GM18909 (cell line): ENCODE measurements at regions not wholly inside any gene's neighbourhood (a gene's known extent, or its start where the extent isn't known, plus 50 kb on each side); places are given as distances from the start of the nearest gene placed in this dataset.
"Not testable (repeated sequence)": the region's sequence is repeated elsewhere in the genome, so short reads cannot be mapped to it uniquely, and the experiment has no call there.

Source experiments
- ATAC-seq: cut with Tn5 transposase; IDR thresholded peaks from one replicate; pipeline ENCODE4 v1.9.1; 2021; ENCODE audit warnings: mild to moderate bottlenecking; ENCODE audit not compliant: unreplicated experiment, poor library complexity

GRCh38 chr15:81875717-81876116 lies 170.1 kb downstream of the MEX3B start:
- not testable (repeated sequence) for ATAC-seq

- ATAC-seq: not testable (repeated sequence)
Observed at GRCh38 chr15:81870746-81871106, 175.1 kb downstream of the MEX3B start.

- not testable (repeated sequence) for ATAC-seq
Observed at GRCh38 chr15:81870062-81870745, 175.6 kb downstream of the MEX3B start.

GRCh38 chr15:81869161-81869954 lies 176.5 kb downstream of the MEX3B start:
- no peak for ATAC-seq

GRCh38 chr15:81865850-81866537 lies 179.8 kb downstream of the MEX3B start:
- ATAC-seq: peak; percentile 99

GRCh38 chr15:81863162-81863561 lies 182.7 kb downstream of the MEX3B start:
- no peak for ATAC-seq

- no peak for ATAC-seq
Observed at GRCh38 chr15:81859737-81860516, 185.9 kb downstream of the MEX3B start.

GRCh38 chr15:81858586-81858985 lies 187.2 kb downstream of the MEX3B start:
- no peak for ATAC-seq

- ATAC-seq: no peak
Observed at GRCh38 chr15:81858136-81858535, 187.7 kb downstream of the MEX3B start.

GRCh38 chr15:81856634-81857026 lies 189.2 kb downstream of the MEX3B start:
- no peak for ATAC-seq

- ATAC-seq: no peak
Observed at GRCh38 chr15:81856001-81856633, 189.7 kb downstream of the MEX3B start.

GRCh38 chr15:81853150-81853748 lies 192.6 kb downstream of the MEX3B start:
- no peak for ATAC-seq

- ATAC-seq: no peak
Observed at GRCh38 chr15:81852411-81853149, 193.2 kb downstream of the MEX3B start.

- no peak for ATAC-seq
Observed at GRCh38 chr15:81851757-81852156, 194.1 kb downstream of the MEX3B start.

- ATAC-seq: no peak
Observed at GRCh38 chr15:81851325-81851724, 194.5 kb downstream of the MEX3B start.

GRCh38 chr15:81849289-81849688 lies 196.5 kb downstream of the MEX3B start:
- no peak for ATAC-seq

- no peak for ATAC-seq
Observed at GRCh38 chr15:81848701-81849100, 197.1 kb downstream of the MEX3B start.

- ATAC-seq: no peak
Observed at GRCh38 chr15:81843757-81844407, 201.9 kb downstream of the MEX3B start.
